Activated CD4-positive, alpha-beta T cell treated with anti-CD3 and anti-CD28 coated beads, Interleukin-10, Interleukin-2, amounts not matched to agents 100 ng/mL and 50 ng/mL, durations not matched to agents 16 hours and 8 hours (primary cell): ENCODE measurements at regions not wholly inside any gene's neighbourhood (a gene's known extent, or its start where the extent isn't known, plus 50 kb on each side); places are given as distances from the start of the nearest gene placed in this dataset.

ENCODE experiments used
- DNase-seq: peaks from one replicate; pipeline ENCODE4 v3.0.0-alpha.2; 2020

DNA sequence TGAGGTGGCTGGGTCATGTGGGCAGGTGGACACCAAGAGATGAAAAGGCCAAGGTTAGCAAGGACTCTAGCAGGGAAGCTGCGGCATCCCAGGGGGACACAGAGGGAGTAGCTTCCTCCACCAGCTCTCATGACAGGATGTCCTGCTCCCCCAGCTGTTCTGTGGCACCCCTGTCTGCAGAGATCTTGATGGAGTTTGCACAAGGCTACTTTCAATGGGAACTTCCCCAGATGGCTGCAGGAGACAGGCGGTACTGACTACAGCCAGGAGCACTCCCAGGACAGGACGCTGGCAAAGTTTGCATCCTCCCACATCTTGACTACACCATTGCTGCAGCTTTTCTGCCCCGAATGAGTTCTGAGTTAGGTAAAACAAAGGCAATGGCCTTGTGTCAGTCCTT lies 312.8 kb downstream of the TLE4 start:
- DNase-seq = no peak

DNA sequence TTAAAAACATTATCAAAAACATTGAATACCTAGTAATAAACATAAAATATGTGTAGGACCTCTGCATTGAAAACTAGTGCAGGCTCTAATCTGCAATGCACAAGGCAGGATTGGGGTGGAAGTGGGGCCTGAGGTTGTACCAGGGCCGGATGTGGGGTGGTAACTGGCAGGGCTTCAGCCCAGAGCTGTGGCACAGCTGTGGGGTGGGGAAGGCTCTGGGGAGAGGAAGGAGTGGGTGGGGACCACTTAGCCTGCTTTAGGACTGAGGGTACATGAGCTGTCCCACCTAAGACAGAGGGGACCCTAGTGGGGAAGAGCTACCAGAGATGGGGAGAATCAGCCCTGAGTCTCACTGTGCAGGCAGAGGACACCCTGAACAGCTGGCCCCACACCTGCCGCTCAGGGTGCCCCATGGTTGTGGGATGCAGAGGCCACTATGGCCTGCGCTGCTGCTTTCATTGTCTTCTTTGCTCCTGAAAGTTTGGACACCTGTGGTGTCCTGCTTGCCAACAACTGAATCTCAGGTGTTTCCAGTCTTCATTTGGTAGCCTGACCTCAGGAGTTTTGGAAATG lies 311.4 kb downstream of the TLE4 start:
- peak; percentile 54 for DNase-seq

DNA sequence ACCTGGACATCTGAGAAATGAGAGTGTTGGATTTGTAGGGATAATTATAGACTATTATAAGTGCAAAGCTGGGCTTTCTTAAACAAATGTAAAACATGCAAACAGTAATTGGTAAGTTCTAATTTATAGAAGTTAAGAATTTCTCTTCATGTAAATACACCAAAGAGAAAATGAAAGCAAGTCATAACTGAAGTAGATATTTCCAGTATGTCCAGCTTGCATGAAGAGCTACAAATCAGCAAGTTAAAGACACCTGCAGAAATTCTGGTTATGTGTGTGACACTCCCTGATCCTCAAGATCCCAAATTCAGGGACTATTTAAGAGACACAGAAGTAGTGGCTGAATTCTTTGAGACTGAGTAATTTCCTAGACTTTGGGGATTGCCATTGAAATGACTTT lies 308.9 kb downstream of the TLE4 start:
- no peak for DNase-seq

DNA sequence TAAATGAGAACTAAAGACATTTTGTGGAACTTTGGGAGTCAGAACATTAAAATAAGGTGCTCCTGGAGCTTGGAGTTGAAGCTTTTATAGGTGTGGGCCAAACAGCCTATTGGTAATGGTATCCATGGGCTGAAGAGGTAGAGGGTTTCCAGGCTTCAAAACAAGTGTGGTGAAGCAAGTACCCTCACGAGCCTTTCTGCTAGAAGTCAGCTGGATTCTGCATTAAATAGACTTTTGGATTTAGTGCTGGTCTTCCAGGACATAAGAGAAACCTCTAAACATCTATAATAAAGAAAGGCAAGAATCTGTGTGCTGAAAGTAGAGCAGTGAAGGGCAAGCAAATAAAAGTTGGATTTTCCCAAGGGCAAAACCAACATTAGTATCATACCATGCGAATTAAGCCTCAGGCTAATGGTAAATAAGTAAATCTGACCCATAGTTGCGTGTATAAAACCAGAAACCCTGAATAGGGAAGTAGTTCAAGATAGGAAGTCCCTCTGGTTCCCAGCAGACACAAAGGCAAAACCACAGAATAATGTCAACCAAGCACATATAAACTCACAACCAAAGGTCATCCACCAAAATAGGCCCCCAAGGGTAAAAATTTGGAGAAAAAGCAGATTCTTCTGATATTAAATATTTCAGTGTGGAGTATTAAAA lies 306.3 kb downstream of the TLE4 start:
- DNase-seq = no peak

DNA sequence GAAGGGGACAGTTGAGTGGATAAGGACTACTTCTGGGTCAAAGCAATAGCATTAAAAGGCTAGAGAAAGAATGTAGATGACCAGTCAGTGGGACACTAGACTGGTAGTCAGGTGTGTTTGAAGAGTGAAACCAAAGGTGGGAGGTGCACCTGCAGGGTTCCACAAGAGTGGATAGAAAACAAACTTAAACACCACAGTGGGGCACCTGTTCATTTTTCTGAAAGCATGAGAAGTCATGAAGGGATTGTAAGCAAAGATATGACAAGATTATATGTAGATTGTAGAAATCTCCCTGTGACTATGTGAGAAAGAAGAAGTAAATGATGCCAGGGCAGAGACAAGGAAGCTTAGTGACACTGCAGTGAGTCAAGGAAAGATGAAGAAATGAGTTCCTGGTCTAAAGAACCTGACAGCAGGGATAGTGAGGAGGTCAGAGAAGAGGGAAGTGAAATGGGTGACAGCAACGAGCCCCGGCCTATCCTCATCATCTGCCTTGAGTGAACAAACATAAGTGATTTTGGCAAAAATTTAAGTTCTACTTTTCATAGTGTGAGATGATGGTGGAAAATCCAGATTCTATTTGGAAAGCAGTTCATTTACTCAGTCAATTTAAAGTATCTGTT lies 296.9 kb downstream of the TLE4 start:
- no peak for DNase-seq

DNA sequence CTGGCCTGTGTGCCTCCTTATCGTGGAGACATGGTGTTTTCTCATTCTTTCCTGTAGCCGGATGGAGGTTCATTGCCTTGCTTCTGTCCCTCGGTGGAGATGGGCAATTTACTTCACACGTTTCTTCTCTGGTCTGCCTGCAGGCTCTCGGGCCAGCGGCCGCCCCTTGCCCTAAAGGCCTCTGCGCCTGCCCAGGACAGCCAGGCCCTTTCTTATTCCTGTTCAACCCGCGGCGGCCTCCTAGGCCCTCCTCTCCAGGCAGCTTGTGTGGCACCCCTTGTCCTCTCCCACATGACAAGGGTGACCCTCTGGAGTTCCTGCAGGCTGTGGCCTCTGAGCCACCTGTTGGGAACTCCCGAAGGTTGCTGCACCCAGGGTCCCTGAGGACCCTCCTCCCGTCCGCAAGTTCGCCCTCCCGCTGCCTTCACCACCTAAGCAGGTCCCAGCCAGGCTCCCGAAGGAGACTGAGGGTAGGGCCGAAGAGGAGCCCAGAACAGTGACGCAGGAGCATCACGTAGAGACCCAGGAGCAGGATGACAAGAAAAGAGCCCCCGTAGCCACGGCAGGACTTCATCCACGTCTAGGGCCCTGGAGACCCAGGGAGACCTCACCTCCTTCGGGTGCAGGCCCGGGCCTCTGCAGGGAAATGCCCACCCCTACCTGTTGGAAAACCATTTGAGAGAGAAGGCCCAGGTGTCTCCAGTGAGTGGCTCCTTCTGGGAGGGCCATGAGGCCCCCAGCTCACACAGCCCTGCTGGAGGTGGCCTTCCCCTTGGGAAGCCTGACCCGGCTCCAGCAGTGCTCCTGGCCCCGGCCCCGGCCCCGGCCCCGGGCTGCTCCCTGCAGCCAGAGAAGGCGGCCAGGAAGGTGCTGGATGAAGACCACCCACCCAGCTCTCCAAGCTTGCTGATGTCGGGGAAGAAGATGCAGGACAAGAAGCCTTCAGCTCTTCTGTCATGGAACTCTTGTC lies 291.4 kb downstream of the TLE4 start:
- DNase-seq = no peak

DNA sequence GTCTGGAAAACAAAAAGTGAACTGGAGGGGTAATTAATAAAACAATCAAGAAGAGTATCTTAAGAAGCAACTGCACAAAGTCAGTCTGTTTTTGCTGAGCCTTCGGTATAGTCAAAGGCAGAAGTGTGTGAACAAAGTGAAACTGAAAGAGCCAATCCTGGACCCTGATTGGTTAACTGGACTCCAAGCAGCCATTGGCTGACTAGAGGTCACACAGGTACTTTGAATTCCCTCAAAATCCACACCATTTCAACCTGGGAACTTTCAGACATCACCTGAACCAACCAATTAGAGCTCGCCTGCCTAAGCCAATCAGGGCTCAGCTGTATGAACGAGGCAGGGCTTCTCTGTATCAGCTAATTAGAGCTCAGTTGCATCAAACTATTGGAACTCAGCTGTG lies 286.7 kb downstream of the TLE4 start:
- peak; percentile 10 for DNase-seq

DNA sequence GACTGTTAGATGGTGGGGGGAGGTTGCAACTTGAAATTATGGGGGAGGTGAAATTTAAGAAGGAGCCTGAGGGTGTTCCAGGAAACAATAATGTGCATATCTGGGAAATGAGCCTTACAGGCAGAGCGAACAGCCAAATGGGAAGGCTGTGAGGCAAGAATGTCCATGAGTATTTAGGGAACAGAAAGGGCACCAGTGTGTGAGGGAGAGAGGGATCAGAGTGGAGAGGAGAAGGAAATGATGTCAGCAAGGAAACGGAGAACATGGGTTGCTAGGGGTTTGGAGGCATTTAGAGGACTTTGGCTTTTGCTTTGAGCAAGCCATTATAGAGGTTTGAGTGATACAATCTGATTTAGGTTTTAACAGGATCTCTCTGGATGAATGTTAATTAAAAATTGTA lies 285.4 kb downstream of the TLE4 start:
- no peak for DNase-seq

DNA sequence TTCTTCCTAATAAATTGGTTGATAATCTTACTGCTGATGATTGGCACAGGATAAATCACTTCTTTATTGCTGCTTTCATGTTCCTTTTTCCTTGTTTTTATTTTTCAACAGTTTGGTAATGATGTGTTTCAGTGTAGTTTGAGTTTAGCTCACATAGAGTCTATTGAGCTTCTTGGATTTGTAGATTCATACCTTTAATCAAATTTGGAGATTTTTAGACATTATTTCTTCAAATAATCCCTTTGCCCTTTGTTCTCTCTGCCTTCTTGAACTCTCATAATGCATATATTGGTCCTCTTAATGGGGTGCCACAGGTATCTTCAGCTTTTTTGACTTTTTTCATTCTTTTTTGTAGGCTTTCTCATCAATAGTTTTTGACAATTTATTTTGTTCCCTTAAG lies 275.3 kb downstream of the TLE4 start:
- DNase-seq = no peak

DNA sequence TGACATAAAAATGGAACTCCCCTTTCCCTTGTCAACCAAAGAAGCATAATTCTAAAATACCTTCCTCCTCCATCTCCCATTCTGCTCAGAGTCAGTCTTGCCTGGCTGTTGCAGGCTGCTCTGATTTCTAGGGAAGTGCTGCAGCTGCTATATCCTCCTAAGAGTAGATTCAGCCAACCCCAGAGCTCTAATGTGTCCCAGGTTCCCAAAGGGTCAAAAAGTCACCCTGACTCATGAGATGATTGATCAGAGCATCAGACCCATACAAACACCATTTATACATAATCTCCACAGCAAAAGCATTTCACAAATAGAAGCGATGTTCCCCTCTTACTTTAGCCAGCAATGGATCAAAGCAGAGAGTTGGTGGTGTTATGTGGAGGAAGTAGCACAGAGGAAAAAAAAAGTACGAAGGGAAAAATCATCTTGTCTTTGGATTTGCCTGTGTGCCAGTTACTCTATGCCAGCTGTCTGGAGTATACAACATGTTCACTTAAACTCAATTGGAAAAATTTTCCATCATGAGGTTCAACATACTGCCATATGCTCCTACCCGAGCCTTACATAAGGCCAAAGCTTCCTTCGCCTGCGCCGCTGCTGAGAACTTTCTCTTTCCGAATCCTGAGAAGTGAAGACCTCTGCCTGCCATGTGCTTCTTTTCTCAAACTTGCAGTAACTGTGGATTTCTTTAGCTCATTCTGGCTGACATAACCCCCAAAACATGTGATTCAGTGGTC lies 258.0 kb downstream of the TLE4 start:
- DNase-seq = no peak

DNA sequence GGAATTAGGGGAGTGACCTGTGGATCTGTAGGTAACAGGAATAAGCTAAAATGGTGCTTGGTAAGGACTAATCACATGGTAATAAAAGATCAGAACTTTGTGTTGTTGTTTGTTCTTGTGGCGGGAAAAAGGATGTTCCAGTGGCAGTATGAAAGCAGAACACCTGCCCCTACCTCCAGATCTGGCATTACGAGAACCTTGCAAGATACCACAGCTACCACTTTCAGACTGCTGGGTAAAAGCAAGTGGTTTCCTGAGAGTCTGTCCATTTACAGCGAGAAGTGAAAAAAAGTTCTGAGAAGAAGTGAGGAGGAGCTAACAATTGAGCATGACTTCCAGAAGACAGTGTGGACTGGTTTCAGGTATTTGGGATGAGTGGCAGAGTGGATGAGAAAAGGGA lies 252.5 kb downstream of the TLE4 start:
- peak; percentile 56 for DNase-seq

DNA sequence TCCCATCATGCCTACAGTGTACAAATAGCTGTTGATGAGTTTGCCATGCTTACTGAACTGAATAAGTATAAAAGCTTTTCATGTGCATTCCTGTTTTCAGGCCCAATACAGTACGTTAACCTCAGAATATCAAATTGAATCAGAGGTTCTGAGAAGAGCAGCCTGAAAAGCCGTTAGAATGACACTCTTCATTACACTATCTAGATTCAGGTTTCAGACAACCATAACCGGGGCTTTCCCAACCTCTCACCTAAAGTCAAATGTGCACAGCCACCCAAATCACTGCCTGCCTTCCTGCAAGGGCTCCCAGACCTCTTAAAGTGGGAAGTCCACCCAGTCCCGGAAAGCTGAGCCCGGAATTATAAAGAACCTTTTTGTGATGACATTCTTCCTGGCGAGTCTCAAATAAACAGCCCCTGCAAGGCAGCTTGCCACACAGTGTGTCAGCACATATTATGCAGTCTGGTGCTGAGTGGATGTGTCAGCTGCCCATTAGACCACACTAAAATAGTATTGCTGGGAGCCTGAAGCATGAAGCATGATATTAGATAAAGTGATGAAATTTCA lies 245.8 kb downstream of the TLE4 start:
- peak; percentile 87 for DNase-seq

DNA sequence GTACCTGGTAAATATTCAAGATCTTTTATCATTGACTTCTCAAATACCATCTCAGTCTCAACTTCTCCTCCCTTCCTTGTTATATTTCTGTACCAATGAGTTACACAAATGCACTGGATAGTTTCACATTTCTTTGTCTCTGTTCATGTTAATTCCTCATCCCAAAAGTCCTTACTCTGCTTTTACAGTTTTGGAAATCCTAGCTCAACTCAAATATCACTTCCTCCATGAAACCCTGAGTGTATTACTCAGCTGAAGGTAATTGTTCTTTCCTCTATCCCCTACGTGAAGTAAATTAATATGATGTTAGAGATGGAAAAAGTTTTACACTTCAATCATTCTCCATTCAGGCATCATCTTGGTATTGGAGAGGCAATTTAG lies 241.5 kb downstream of the TLE4 start:
- DNase-seq = no peak

DNA sequence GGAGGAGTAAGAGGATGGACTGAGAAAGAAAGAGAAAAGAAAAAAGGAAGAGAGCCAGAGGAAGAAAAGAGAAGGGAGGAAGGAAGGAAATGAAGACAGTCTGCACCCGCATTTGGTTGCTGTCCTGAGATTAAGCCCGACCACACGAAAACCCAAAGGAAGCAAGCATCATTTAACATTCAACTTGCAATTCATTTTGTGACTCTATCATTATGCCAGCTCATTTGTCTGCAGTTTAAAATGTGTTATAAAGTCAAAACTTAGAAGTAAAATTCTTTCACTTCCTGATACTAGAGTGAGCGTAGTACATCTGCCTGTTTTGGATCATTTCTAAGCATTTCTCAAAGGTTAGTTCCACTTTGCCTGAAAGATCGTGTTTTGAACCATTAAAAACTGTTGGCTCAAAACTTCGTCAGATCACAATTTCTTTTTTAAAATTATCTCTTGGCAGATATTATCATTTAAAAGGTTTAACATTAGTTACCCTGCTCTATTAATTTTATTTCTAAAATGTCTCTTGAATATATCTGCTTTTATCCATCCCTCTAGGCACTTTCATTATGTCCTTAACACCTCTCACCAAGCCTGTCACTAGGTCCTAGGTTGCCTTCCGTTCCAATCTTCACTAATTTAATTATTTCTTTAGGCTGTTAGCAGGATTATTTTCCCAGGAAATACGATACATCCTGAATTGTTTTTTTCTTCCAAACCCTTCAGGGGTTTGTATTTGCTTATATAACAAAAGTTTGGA lies 240.9 kb downstream of the TLE4 start:
- peak; percentile 85 for DNase-seq

DNA sequence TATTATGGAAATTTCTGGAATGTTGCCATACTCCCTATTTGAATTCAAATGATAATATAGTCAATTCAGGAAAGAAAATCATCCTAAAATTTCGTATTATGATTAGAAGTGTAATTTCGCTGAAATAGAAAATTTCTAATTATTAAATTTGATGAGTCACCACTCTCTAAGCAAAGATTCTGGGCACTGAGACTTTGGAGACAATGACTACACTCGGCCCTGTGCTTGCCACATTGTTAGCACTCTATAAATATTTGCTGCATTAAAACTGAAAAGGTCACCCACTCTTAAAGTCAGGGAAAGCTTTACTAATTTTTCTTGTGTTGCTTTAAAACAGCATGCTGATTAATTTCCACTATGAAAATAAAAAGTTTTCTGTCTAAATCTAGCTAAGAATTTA lies 240.3 kb downstream of the TLE4 start:
- no peak for DNase-seq

DNA sequence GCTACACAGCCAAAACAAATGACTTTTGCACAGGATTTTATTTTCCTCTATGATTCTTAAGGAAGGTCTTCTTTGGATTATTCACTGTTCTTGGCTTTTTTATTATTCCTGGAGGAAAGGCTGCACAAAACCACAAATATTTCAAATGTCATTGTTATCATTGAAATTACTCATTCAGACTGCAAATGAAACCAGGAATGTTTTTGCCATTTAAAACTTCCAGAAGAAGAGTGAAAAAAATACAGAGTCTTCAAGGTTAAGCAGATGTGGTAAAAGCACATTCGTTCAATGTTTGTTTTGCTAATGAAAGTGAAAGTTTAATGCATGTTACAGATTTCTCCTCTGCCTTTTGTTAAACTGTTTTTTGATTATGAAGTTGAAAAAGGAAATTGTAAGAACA lies 238.2 kb downstream of the TLE4 start:
- no peak for DNase-seq

DNA sequence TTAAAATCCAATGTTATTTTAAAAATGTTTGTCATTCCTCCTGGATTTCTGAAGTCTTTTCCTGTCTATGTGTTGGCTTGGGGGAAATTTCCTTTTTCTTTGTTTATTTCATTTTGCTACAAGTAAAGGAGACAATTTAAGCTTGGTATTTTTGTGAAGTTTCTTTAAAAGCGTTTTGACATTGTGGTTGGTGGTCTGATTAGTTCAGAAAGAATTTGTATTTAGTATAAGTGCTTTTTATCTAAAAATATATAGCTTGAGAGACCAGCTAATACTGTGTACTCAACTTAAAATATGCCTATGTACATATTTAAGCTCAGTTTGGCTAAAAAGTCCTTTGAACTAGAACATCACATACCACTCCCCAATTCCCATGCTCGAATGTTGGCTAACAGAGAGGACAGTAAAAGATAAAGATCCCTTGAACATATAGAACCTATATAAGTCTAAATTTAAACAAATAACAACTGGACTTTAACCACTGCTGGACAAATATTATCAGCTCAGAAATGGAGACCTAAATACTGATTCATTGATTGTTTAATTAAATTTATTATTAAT lies 237.6 kb downstream of the TLE4 start:
- no peak for DNase-seq

DNA sequence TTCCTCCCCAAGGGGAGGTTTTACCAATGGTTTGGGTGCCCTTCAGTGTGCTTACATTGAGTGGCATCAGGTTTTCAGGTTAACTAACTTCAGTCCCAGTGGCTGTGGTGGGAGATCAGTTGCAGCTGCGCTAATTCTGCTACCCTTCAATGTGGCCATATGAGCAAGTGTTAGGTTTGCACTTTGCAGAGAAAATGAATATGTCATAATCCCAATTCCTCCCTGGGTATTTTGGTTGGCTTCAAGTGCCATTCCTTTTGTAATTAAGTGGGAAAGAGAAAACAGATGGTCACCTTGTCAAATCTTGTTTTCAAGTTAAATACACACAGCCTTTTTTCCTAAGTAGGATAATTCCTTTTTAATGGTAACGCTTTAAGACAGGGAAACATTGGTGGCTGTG lies 236.2 kb downstream of the TLE4 start:
- no peak for DNase-seq

DNA sequence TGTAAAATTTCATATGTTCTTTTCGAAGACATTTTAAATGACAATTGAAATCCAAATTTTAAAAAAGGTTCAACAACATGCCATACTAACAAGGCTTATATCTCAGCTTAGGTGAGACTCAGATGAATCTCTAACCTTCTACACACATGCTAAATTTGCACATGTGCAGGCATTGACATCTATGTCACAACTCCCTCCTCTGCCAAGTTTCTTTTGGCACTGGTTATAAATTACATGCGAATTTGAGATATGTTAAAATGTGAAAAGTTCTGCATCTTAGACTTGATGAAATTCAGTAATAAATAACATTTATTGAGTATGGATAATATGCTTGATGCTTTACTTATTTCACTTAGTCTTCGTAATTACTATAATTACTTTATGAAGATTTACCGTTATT lies 234.3 kb downstream of the TLE4 start:
- no peak for DNase-seq

DNA sequence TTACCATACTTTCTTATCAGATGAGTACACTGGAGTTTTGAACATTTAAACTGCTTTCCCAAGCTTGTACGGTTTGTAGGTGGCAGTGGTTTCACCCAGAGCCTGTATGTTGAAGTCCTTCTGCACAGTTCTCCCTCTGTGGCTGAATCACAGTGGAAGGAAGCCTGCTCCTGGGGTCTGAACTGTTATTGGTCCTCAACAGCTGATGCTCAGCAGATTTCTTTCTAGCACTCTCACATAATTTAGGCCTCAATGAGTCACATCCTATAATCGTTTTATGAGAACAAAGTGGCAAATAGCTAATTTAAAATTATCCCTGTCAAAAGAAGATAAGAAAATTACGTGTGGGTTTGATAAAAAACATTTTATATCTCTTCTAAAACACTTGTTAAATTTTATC lies 229.7 kb downstream of the TLE4 start:
- no peak for DNase-seq

DNA sequence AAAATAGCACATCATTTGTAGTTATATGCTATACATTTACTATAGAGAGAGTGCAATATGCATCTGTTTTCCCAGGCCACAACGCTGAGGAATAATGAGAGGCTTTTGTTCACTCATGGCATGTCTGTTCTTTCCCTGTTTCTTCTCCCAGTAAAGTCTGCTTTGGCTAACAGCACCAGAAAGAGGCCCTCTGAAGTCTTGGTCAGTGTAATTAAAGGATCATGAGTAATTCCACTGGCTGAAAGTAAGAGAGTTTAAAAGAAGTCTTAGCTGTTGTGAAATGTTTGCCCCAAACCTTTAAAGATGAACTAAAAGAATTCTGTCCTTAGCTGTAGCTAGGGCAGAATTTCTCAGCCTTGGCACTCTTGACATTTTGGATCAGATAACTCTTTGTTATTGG lies 228.8 kb downstream of the TLE4 start:
- DNase-seq = no peak
